CD4-positive, alpha-beta T cell (primary cell): ENCODE measurements at regions not wholly inside any gene's neighbourhood (a gene's known extent, or its start where the extent isn't known, plus 50 kb on each side); places are given as distances from the start of the nearest gene placed in this dataset.

Source experiments
- ATAC-seq: fragments of 200-7000 bp; cut with Tn5 transposase; one replicate; pipeline ENCODE4 v1.10.0; 2022; ENCODE audit warnings: mild to moderate bottlenecking; ENCODE audit not compliant: poor library complexity
- CTCF ChIA-PET: fragments of 350-600 bp; sonication (Branson Sonifier 250); formaldehyde crosslinking; loops from one replicate; lab custom pipeline; 2021; ENCODE audit warnings: antibody characterized with exemption, inconsistent platforms; lab: Charles Lee
- POLR2A ChIA-PET: fragments of 350-600 bp; sonication (Branson Sonifier 250); formaldehyde crosslinking; loops from one replicate; lab custom pipeline; 2021; ENCODE audit warnings: antibody characterized with exemption, inconsistent platforms; lab: Charles Lee
- DNase-seq, 14 experiments: peaks; one replicate each; pipeline ENCODE4 v3.0.0-alpha.2; 2013 to 2020; ENCODE audit warnings: mixed read lengths in 2 of 14
- H3K27ac ChIP-seq, 2 donors: one replicate each; pipeline versions ENCODE4 v1.5.1 to v1.7.0; 2013; ENCODE audit warnings: low read length in 2 of 2, low read depth in 1 of 2, mild to moderate bottlenecking in 1 of 2
- H3K27me3 ChIP-seq, 2 experiments: 1 replicate in 1 of 2; 2 replicates in 1 of 2; pipeline versions ENCODE4 v1.6.1 to v1.7.0; 2013; ENCODE audit warnings: low read length in 2 of 2, control low read depth in 1 of 2, mild to moderate bottlenecking in 1 of 2, moderate library complexity in 1 of 2; ENCODE audit not compliant: insufficient read depth in 2 of 2, control insufficient read depth in 1 of 2
- H3K36me3 ChIP-seq: one replicate; pipeline ENCODE4 v1.6.1; 2013; ENCODE audit warnings: low read length, control low read depth; ENCODE audit not compliant: insufficient read depth
- H3K4me1 ChIP-seq: one replicate; pipeline ENCODE4 v1.6.1; 2013; ENCODE audit warnings: low read length, control low read depth; ENCODE audit not compliant: insufficient read depth
- H3K4me3 ChIP-seq: one replicate; pipeline ENCODE4 v1.5.1; 2013; ENCODE audit warnings: mild to moderate bottlenecking, low read length, moderate library complexity
- H3K9me3 ChIP-seq, 2 experiments: 1 replicate in 1 of 2; 2 replicates in 1 of 2; pipeline versions ENCODE4 v1.6.1 to v1.7.0; 2013; ENCODE audit warnings: low read length in 2 of 2, mild to moderate bottlenecking in 2 of 2, control low read depth in 1 of 2, moderate library complexity in 1 of 2; ENCODE audit not compliant: control insufficient read depth in 1 of 2, insufficient read depth in 1 of 2
- H3K27ac Mint-ChIP-seq: one replicate; pipeline ENCODE4 v1.8.0; 2020; ENCODE audit warnings: mixed read lengths
- H3K27me3 Mint-ChIP-seq: one replicate; pipeline ENCODE4 v1.8.0; 2021; ENCODE audit warnings: mixed read lengths
- H3K36me3 Mint-ChIP-seq: one replicate; pipeline ENCODE4 v1.8.0; 2021; ENCODE audit warnings: low read depth, mixed read lengths
- H3K4me1 Mint-ChIP-seq: one replicate; pipeline ENCODE4 v1.8.0; 2021; ENCODE audit warnings: low read depth, mixed read lengths
- H3K4me3 Mint-ChIP-seq: one replicate; pipeline ENCODE4 v1.8.0; 2020; ENCODE audit warnings: mild to moderate bottlenecking, mixed read lengths
- H3K9me3 Mint-ChIP-seq: one replicate; pipeline ENCODE4 v1.8.0; 2020; ENCODE audit warnings: mixed read lengths
- intact Hi-C, 2 experiments: fragments of 100-400 bp; cut with DNase I in 1 of 2; cut with micrococcal nuclease in 1 of 2; formaldehyde crosslinking; loops; one replicate each; pipeline versions ENCODE4 v1.15.1 to v1.9.0; 2023 to 2025; cut with DNase I, micrococcal nuclease
- TF ChIP-seq, protein P1 (sequence below): fragments of 200-600 bp; IDR thresholded peaks from one replicate; pipeline ENCODE4 v1.8.0; 2022; ENCODE audit warnings: antibody characterized with exemption, mild to moderate bottlenecking

DNA sequence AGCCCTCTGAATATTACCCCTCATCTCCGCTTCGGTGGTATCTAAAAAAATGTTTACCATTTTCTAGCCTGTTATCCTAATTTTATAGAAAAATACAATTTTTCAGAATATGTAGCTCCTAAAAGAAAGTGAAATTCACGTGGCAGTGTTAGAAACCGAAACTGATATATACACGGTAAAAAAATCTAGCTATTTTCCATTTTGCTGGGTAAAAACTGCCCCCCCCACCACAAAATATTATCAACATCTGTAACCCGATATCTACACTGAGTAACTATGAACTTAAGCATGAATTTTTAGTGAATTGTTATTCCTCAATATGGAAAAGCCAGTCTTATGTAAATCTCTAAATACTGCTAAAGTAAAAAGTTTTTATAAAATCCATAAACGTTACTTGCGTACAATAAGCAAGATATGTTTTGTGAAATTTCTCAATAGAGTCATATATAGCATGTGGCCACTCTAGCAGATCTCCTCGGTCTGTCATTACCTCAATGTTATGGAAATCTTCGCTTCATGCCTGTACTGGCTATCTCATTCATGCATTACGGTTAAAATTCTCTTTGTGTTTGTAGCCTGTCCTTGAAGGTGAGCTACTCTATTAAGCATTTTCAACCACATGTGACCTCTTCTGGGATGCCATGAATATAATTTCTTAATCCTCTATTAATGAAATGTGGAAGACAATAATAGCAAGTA, 524.2 kb downstream of the TRIB2 start:
- H3K36me3 Mint-ChIP-seq: no peaks in the 10 kb centered on the region
- no peaks in the 10 kb centered on the region for H3K9me3 ChIP-seq
- no peak overlapping the region for H3K27ac Mint-ChIP-seq
- no peak overlapping the region for H3K4me3 Mint-ChIP-seq
- H3K27me3 ChIP-seq: no peaks in the 10 kb centered on the region
- ChIA-PET CTCF (no interaction called here), POLR2A (no interaction called here)
- DNase-seq (no peak), ATAC-seq (no peak)
- no peak overlapping the region for H3K27ac ChIP-seq
- no peak overlapping the region for H3K4me3 ChIP-seq
- no peaks in the 10 kb centered on the region for H3K4me1 Mint-ChIP-seq
- H3K27me3 Mint-ChIP-seq: no peaks in the 10 kb centered on the region
- H3K36me3 ChIP-seq: no peaks in the 10 kb centered on the region
- no peaks in the 10 kb centered on the region for H3K9me3 Mint-ChIP-seq
- intact Hi-C loops: no loop called here
- no peaks in the 10 kb centered on the region for H3K4me1 ChIP-seq
- TF ChIP-seq, protein P1, sequence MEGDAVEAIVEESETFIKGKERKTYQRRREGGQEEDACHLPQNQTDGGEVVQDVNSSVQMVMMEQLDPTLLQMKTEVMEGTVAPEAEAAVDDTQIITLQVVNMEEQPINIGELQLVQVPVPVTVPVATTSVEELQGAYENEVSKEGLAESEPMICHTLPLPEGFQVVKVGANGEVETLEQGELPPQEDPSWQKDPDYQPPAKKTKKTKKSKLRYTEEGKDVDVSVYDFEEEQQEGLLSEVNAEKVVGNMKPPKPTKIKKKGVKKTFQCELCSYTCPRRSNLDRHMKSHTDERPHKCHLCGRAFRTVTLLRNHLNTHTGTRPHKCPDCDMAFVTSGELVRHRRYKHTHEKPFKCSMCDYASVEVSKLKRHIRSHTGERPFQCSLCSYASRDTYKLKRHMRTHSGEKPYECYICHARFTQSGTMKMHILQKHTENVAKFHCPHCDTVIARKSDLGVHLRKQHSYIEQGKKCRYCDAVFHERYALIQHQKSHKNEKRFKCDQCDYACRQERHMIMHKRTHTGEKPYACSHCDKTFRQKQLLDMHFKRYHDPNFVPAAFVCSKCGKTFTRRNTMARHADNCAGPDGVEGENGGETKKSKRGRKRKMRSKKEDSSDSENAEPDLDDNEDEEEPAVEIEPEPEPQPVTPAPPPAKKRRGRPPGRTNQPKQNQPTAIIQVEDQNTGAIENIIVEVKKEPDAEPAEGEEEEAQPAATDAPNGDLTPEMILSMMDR: no peak

DNA sequence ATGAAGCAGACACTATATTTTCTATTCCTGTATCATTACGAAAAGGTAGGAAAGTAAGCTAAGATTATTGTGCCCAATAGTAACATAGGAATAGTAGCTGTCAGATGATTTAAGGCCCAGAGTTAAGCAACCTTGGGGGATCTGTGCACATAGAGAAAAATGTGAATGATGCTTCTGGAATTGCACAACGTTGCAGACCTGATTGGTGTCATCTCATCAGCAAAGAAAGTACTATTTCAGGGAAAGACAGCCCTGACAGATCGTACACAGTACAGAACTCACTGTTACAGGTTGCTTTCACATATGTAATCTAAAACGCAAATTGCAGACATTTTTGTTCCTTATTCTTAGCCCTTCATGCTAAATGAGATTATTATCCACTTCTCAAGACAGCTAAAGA, 535.9 kb downstream of the TRIB2 start:
- Mint-ChIP-seq H3K4me1 (no peaks in the 10 kb centered on the region), H3K9me3 (no peaks in the 10 kb centered on the region), H3K27ac (no peak overlapping the region), H3K27me3 (peaks cover 9% of the 10 kb centered on the region), H3K36me3 (no peaks in the 10 kb centered on the region), H3K4me3 (no peak overlapping the region)
- CTCF ChIA-PET: no interaction called here
- no peaks in the 10 kb centered on the region for H3K9me3 ChIP-seq
- no peak overlapping the region for H3K4me3 ChIP-seq
- H3K27me3 ChIP-seq: no peaks in the 10 kb centered on the region
- no peak for DNase-seq
- no peaks in the 10 kb centered on the region for H3K36me3 ChIP-seq
- H3K4me1 ChIP-seq: no peaks in the 10 kb centered on the region
- intact Hi-C loops: no loop called here
- POLR2A ChIA-PET: no interaction called here
- TF ChIP-seq, protein P1: no peak
- H3K27ac ChIP-seq: no peak overlapping the region
- ATAC-seq: no peak

DNA sequence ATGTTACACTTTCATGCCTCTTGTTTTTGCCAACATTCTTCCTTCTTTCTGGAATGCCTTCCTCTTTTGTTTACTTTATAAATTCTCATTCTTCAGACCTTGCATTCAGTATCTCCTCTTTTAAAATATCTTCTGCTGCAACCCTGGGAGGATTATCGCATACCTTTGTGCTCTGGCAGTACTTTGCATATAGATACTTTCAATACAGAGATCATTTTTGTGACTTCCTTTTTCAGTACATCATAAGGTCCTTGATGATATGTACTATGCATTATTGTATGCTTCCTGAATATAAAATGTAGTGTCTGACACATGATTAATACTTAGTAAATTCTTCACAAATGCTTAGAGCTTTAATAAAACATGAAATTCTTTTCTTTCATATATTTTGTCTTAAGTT, 538.7 kb downstream of the TRIB2 start:
- no peak for DNase-seq
- Histone ChIP-seq H3K27me3 (no peaks in the 10 kb centered on the region), H3K4me3 (no peak overlapping the region), H3K9me3 (no peaks in the 10 kb centered on the region), H3K4me1 (no peaks in the 10 kb centered on the region), H3K27ac (no peak overlapping the region), H3K36me3 (no peaks in the 10 kb centered on the region)
- no peak for ATAC-seq
- Mint-ChIP-seq H3K9me3 (no peaks in the 10 kb centered on the region), H3K27me3 (peaks cover 13% of the 10 kb centered on the region), H3K4me1 (no peaks in the 10 kb centered on the region), H3K36me3 (no peaks in the 10 kb centered on the region), H3K27ac (no peak overlapping the region), H3K4me3 (no peak overlapping the region)
- POLR2A ChIA-PET: no interaction called here
- CTCF ChIA-PET: interaction anchor here (1.2 kb wide), 1 partner anchor 8 kb away, joined by 4 read pairs; no protein-coding TSS in a partner anchor
- intact Hi-C loops: no loop called here
- TF ChIP-seq, protein P1: no peak
